Keratinocyte (primary cell): ENCODE measurements at regions not wholly inside any gene's neighbourhood (a gene's known extent, or its start where the extent isn't known, plus 50 kb on each side); places are given as distances from the start of the nearest gene placed in this dataset.

ENCODE experiments used
- DNase-seq: peaks from one replicate; pipeline ENCODE4 v3.0.0-alpha.2; 2011; ENCODE audit warnings: low read depth, missing footprints, low spot score
- FAIRE-seq: peaks from 2 replicates; lab custom pipeline; 2011; peaks lifted over from hg19 to GRCh38; lab: Jason Lieb, UNC
- H2AFZ ChIP-seq: 2 replicates; pipeline ENCODE4 v1.6.0; 2012; ENCODE audit warnings: low read length, control low read depth, inconsistent platforms; ENCODE audit not compliant: control insufficient read depth
- H3K27ac ChIP-seq: 2 replicates; pipeline ENCODE4 v1.5.1; 2011; ENCODE audit warnings: low read length; ENCODE audit not compliant: control insufficient read depth, insufficient read depth
- H3K27me3 ChIP-seq: 3 replicates; pipeline ENCODE4 v1.6.0; 2011; ENCODE audit warnings: low read length; ENCODE audit not compliant: control insufficient read depth, insufficient read depth; ENCODE audit errors: extremely low read depth
- H3K36me3 ChIP-seq, 2 experiments: 2 replicates in 1 of 2; 3 replicates in 1 of 2; pipeline ENCODE4 v1.5.1; 2011; ENCODE audit warnings: low read length in 2 of 2, mild to moderate bottlenecking in 1 of 2; ENCODE audit not compliant: control insufficient read depth in 2 of 2, insufficient read depth in 2 of 2; ENCODE audit errors: extremely low read depth in 1 of 2
- H3K4me1 ChIP-seq: 3 replicates; pipeline ENCODE4 v1.5.1; 2011; ENCODE audit warnings: low read length; ENCODE audit not compliant: control insufficient read depth, insufficient read depth; ENCODE audit errors: extremely low read depth
- H3K4me2 ChIP-seq: 3 replicates; pipeline ENCODE4 v1.6.0; 2011; ENCODE audit warnings: low read depth, low read length; ENCODE audit not compliant: control insufficient read depth, insufficient read depth; ENCODE audit errors: extremely low read depth
- H3K4me3 ChIP-seq, 3 experiments: fragments of 200-600 bp in 1 of 3; sonication (generic) in 1 of 3; 2 replicates in 2 of 3; 3 replicates in 1 of 3; pipeline ENCODE4 v1.5.1; 2011 to 2016; ENCODE audit warnings: low read length in 3 of 3, mild to moderate bottlenecking in 3 of 3, control low read depth in 2 of 3, inconsistent platforms in 1 of 3, low read depth in 1 of 3, mixed read lengths in 1 of 3, mixed run types in 1 of 3, moderate library complexity in 1 of 3; ENCODE audit not compliant: control insufficient read depth in 2 of 3, insufficient read depth in 2 of 3; ENCODE audit errors: extremely low read depth in 1 of 3
- H3K79me2 ChIP-seq: 2 replicates; pipeline ENCODE4 v1.6.0; 2012; ENCODE audit warnings: low read length; ENCODE audit not compliant: control insufficient read depth, insufficient read depth
- H3K9ac ChIP-seq: 3 replicates; pipeline ENCODE4 v1.6.0; 2011; ENCODE audit warnings: low read length; ENCODE audit not compliant: control insufficient read depth, insufficient read depth; ENCODE audit errors: extremely low read depth
- H3K9me1 ChIP-seq: 3 replicates; pipeline ENCODE4 v1.6.0; 2011; ENCODE audit warnings: low read length; ENCODE audit not compliant: control insufficient read depth, insufficient read depth; ENCODE audit errors: extremely low read depth
- H3K9me3 ChIP-seq: 2 replicates; pipeline ENCODE4 v1.5.1; 2012; ENCODE audit warnings: low read depth, low read length; ENCODE audit not compliant: control insufficient read depth
- H4K20me1 ChIP-seq: 3 replicates; pipeline ENCODE4 v1.6.0; 2011; ENCODE audit warnings: low read length; ENCODE audit not compliant: control insufficient read depth, insufficient read depth; ENCODE audit errors: extremely low read depth
- CTCF ChIP-seq, 3 experiments: IDR thresholded peaks in 1 of 3; conservative IDR thresholded peaks in 1 of 3; optimal IDR thresholded peaks in 1 of 3; 2 replicates in 2 of 3; 3 replicates in 1 of 3; pipeline versions ENCODE3 to v1.5.1; 2011; ENCODE audit warnings: low read length in 3 of 3, mild to moderate bottlenecking in 3 of 3, moderate library complexity in 2 of 3, control low read depth in 1 of 3, inconsistent platforms in 1 of 3; ENCODE audit not compliant: insufficient read depth in 2 of 3; ENCODE audit errors: extremely low read depth in 1 of 3
- EZH2 ChIP-seq: IDR thresholded peaks from one replicate; pipeline ENCODE4 v1.6.1; 2012; ENCODE audit warnings: inconsistent platforms, mild to moderate bottlenecking, low read length, moderate library complexity
- dilution Hi-C: fragments of 300-500 bp; cut with MboI; formaldehyde crosslinking; loops from one replicate; pipeline ENCODE4 v1.7.0; 2020; ENCODE audit warnings: low sequenced_read_pairs; ENCODE audit not compliant: extremely low pct_ligation_motif_present

- Histone ChIP-seq H3K79me2 (no peaks in the 10 kb centered on the region), H3K9me1 (no peaks in the 10 kb centered on the region), H3K27me3 (peaks cover 13% of the 10 kb centered on the region), H3K9ac (no peak overlapping the region), H3K9me3 (no peaks in the 10 kb centered on the region), H3K36me3 (no peaks in the 10 kb centered on the region), H4K20me1 (no peaks in the 10 kb centered on the region), H3K27ac (no peak overlapping the region), H3K4me3 (no peak overlapping the region), H2AFZ (no peak overlapping the region), H3K4me1 (no peaks in the 10 kb centered on the region), H3K4me2 (no peak overlapping the region)
- no peak for DNase-seq
- TF ChIP-seq EZH2 (no peak), CTCF (optimal IDR thresholded peaks at IDR 0.05 in 1 of 3, IDR thresholded peaks at IDR 0.05 in 1 of 3, conservative IDR thresholded peaks at IDR 0.05 in 1 of 3; ENCODE audit: extremely low read depth in 1 of 3, insufficient read depth in 2 of 3, low read length in 3 of 3) (no peak)
- dilution Hi-C loops, result no loop called here
- FAIRE-seq, result no peak
Measured at GRCh38 chr11:64476881-64477280, 78.9 kb upstream of the SLC22A11 start.

GRCh38 chr11:64477675-64478074 lies 78.1 kb upstream of the SLC22A11 start:
- no peaks in the 10 kb centered on the region for H4K20me1 ChIP-seq
- H2AFZ ChIP-seq, result no peak overlapping the region
- H3K27me3 ChIP-seq, result peaks cover 13% of the 10 kb centered on the region
- TF ChIP-seq CTCF (optimal IDR thresholded peaks at IDR 0.05 in 1 of 3, IDR thresholded peaks at IDR 0.05 in 1 of 3, conservative IDR thresholded peaks at IDR 0.05 in 1 of 3; ENCODE audit: extremely low read depth in 1 of 3, insufficient read depth in 2 of 3, low read length in 3 of 3) (no peak), EZH2 (no peak)
- H3K4me2 ChIP-seq, result no peak overlapping the region
- no peak overlapping the region for H3K9ac ChIP-seq
- H3K9me1 ChIP-seq, result no peaks in the 10 kb centered on the region
- H3K36me3 ChIP-seq, result no peaks in the 10 kb centered on the region
- FAIRE-seq (no peak), DNase-seq (no peak)
- H3K79me2 ChIP-seq, result no peaks in the 10 kb centered on the region
- H3K27ac ChIP-seq, result no peak overlapping the region
- no peaks in the 10 kb centered on the region for H3K4me1 ChIP-seq
- H3K9me3 ChIP-seq, result no peaks in the 10 kb centered on the region
- no peak overlapping the region for H3K4me3 ChIP-seq
- dilution Hi-C loops, result no loop called here
